Esophagus (tissue), 2 donors: ENCODE measurements at regions not wholly inside any gene's neighbourhood (a gene's known extent, or its start where the extent isn't known, plus 50 kb on each side); places are given as distances from the start of the nearest gene placed in this dataset.

Experiments used
- H3K27ac ChIP-seq, 2 donors: one replicate each; pipeline ENCODE4 v1.5.1; 2013; ENCODE audit warnings: low read depth in 2 of 2, mild to moderate bottlenecking in 2 of 2, inconsistent platforms in 1 of 2, low read length in 1 of 2, moderate library complexity in 1 of 2
- H3K27me3 ChIP-seq, 2 donors: one replicate each; pipeline ENCODE4 v1.6.1; 2013; ENCODE audit warnings: low read length in 2 of 2, control low read depth in 1 of 2, mild to moderate bottlenecking in 1 of 2; ENCODE audit not compliant: insufficient read depth in 2 of 2, control insufficient read depth in 1 of 2
- H3K36me3 ChIP-seq, 2 donors: one replicate each; pipeline ENCODE4 v1.6.1; 2013; ENCODE audit warnings: low read length in 1 of 2; ENCODE audit not compliant: control insufficient read depth in 2 of 2, insufficient read depth in 2 of 2
- H3K4me1 ChIP-seq, 2 donors: one replicate each; pipeline ENCODE4 v1.6.1; 2013; ENCODE audit warnings: low read length in 1 of 2; ENCODE audit not compliant: control insufficient read depth in 2 of 2, insufficient read depth in 2 of 2
- H3K4me3 ChIP-seq, 2 donors: one replicate each; pipeline ENCODE4 v1.5.1; 2013; ENCODE audit warnings: low read length in 2 of 2, mild to moderate bottlenecking in 2 of 2, low read depth in 1 of 2, moderate library complexity in 1 of 2
- H3K9me3 ChIP-seq, 2 donors: one replicate each; pipeline ENCODE4 v1.6.1; 2013; ENCODE audit warnings: mild to moderate bottlenecking in 2 of 2, low read depth in 1 of 2, low read length in 1 of 2, moderate library complexity in 1 of 2; ENCODE audit not compliant: control insufficient read depth in 2 of 2, insufficient read depth in 1 of 2
- WGBS, 2 donors: extraction: QIAGEN DNeasy Blood & Tissue Kit; methylation state at CpG; one replicate each; pipeline ENCODE4 v1.1.7; 2013; 5-methylcytosine and 5-hydroxymethylcytosine counted together
- donor health status: healthy with polysubstance abuse.
- donor health status: Bipolar disorder and iron deficiency.

DNA sequence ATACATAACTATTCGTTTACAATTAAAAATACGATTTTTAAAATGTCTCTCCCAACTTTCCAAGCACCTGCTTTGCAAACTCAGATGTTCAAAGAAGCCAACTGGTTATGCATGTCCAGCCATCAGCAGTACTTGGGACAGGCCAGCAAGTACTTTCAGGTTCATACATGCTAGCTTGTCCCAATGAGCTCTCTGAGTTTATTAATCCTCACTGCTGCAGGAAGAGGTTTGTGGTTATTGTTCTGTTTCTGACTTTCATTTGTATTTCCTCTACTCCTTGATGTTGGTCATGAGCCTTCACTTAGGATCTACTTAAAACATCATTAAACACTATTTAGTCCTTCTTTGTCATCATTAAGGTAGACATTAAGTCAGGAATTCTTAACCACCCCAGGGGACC, 374.1 kb downstream of the LRATD1 start:
- Histone ChIP-seq H3K27ac (no peak overlapping the region), H3K27me3 (no peaks in the 10 kb centered on the region), H3K36me3 (no peaks in the 10 kb centered on the region), H3K9me3 (no peaks in the 10 kb centered on the region), H3K4me1 (no peaks in the 10 kb centered on the region), H3K4me3 (no peak overlapping the region)
- 74 to 84% methylated on average over 2 of the region's 2 CpGs for WGBS, 2 donors

- WGBS, 2 donors, result 85 to 91% methylated on average over 4 of the region's 4 CpGs
- Histone ChIP-seq H3K36me3 (no peaks in the 10 kb centered on the region), H3K4me1 (no peaks in the 10 kb centered on the region), H3K9me3 (no peaks in the 10 kb centered on the region), H3K4me3 (no peak overlapping the region), H3K27ac (no peak overlapping the region), H3K27me3 (no peaks in the 10 kb centered on the region)
These were observed 377.2 kb downstream of the LRATD1 start for GRCh38 chr2:15009681-15010080.

GRCh38 chr2:15010346-15010745, 377.8 kb downstream of the LRATD1 start:
- Histone ChIP-seq H3K4me3 (no peak overlapping the region), H3K36me3 (no peaks in the 10 kb centered on the region), H3K27me3 (no peaks in the 10 kb centered on the region), H3K27ac (no peak overlapping the region), H3K9me3 (no peaks in the 10 kb centered on the region), H3K4me1 (no peaks in the 10 kb centered on the region)
- WGBS, 2 donors, result 79 to 86% methylated on average over 1 of the region's 1 CpG

DNA sequence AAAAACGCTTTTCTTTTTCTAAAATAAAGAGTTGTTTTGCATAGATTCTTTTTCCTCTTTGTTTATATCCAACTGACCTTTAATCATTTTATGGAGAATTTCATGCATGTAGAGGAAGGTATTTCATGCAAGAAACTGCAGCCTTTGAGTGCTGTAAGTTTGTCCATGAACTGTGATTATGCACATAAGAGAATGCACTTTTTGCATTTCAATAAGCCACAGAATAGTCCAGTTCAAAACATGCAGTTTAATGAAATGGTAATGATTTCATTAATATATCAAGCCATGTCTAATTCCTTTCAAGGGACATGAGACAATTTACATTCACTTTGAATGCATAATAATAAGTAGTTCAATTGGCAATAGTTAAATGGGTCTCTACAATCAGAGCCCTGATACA, 386.3 kb downstream of the LRATD1 start:
- Histone ChIP-seq H3K27me3 (no peaks in the 10 kb centered on the region), H3K27ac (no peak overlapping the region), H3K36me3 (no peaks in the 10 kb centered on the region), H3K4me1 (no peaks in the 10 kb centered on the region), H3K4me3 (no peak overlapping the region), H3K9me3 (peaks cover 0 to 2% of the 10 kb centered on the region in 2 donors)
- WGBS, 2 donors, result 78 to 85% methylated on average over 1 of the region's 1 CpG

- WGBS, 2 donors, result 63% methylated on average over 1 of the region's 1 CpG
- Histone ChIP-seq H3K4me1 (no peaks in the 10 kb centered on the region), H3K4me3 (no peak overlapping the region)
These were observed 390.7 kb downstream of the LRATD1 start for GRCh38 chr2:15023221-15023620.

GRCh38 chr2:15028406-15028805, 395.9 kb downstream of the LRATD1 start:
- no peaks in the 10 kb centered on the region for H3K36me3 ChIP-seq
- no peak overlapping the region for H3K4me3 ChIP-seq
- no peaks in the 10 kb centered on the region for H3K9me3 ChIP-seq
- 44 to 55% methylated on average over 2 of the region's 2 CpGs for WGBS, 2 donors
- peaks cover 0 to 2% of the 10 kb centered on the region in 2 donors for H3K27me3 ChIP-seq
- H3K4me1 ChIP-seq, result no peaks in the 10 kb centered on the region
- H3K27ac ChIP-seq, result no peak overlapping the region

More at GRCh38 chr2:15023221-15023620, 390.7 kb downstream of the LRATD1 start:
- no peak overlapping the region for H3K27ac ChIP-seq
- no peaks in the 10 kb centered on the region for H3K27me3 ChIP-seq
- peaks cover 0 to 2% of the 10 kb centered on the region in 2 donors for H3K9me3 ChIP-seq
- no peaks in the 10 kb centered on the region for H3K36me3 ChIP-seq

- Histone ChIP-seq H3K4me3 (no peak overlapping the region), H3K9me3 (no peaks in the 10 kb centered on the region), H3K4me1 (no peaks in the 10 kb centered on the region), H3K27ac (no peak overlapping the region), H3K27me3 (peaks cover 0 to 2% of the 10 kb centered on the region in 2 donors), H3K36me3 (no peaks in the 10 kb centered on the region)
- 84 to 86% methylated on average over 4 of the region's 4 CpGs for WGBS, 2 donors
These were observed 399.3 kb downstream of the LRATD1 start for GRCh38 chr2:15031745-15032240.

GRCh38 chr2:15034246-15034645, 401.7 kb downstream of the LRATD1 start:
- Histone ChIP-seq H3K36me3 (no peaks in the 10 kb centered on the region), H3K27ac (no peak overlapping the region), H3K27me3 (peaks cover 0 to 2% of the 10 kb centered on the region in 2 donors), H3K9me3 (no peaks in the 10 kb centered on the region), H3K4me1 (no peaks in the 10 kb centered on the region), H3K4me3 (no peak overlapping the region)
- WGBS, 2 donors, result 22 to 56% methylated on average over 2 of the region's 2 CpGs

DNA sequence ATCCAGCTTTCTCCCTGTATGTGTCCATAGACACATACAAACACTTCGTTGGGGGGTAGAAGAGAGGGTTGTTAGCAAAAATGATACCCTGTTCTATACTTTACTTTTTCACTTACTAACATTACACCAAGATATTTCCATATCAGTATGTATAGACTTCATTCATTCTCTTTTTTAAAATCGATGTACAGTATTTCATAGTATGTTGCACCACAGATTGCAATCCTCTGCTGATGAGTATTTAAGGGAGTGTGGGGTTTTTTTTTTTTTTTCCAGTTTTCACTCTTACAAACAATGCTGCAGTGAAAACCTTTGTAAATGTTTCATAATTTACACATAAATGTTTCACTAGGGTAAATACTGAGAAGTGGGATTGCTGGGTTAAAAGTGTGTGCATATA, 402.3 kb downstream of the LRATD1 start:
- H3K4me1 ChIP-seq, result no peaks in the 10 kb centered on the region
- no peaks in the 10 kb centered on the region for H3K27me3 ChIP-seq
- no peak overlapping the region for H3K27ac ChIP-seq
- H3K36me3 ChIP-seq, result no peaks in the 10 kb centered on the region
- no peaks in the 10 kb centered on the region for H3K9me3 ChIP-seq
- no peak overlapping the region for H3K4me3 ChIP-seq
- 68 to 75% methylated on average over 2 of the region's 2 CpGs for WGBS, 2 donors
